HCT116 (cell line): ENCODE measurements at regions not wholly inside any gene's neighbourhood (a gene's known extent, or its start where the extent isn't known, plus 50 kb on each side); places are given as distances from the start of the nearest gene placed in this dataset.
"Not testable (repeated sequence)": the region's sequence is repeated elsewhere in the genome, so short reads cannot be mapped to it uniquely, and the experiment has no call there.

Experiments
- ATAC-seq: fragments of 200-7000 bp; cut with Tn5 transposase; 2 replicates; pipeline ENCODE4 v1.9.1; 2020; ENCODE audit warnings: mild to moderate bottlenecking, moderate library complexity
- BruUV-seq: library from RNA; stranded (reverse); fragments of 400-500 nt; replicated peaks from 2 replicates; lab custom pipeline; 2021; lab: Mats Ljungman, UMichigan
- CTCF ChIA-PET: fragments of 300-600 bp; sonication (Branson Sonifier 250); formaldehyde crosslinking; loops from one replicate; lab custom pipeline; 2021; ENCODE audit warnings: antibody characterized with exemption; lab: Charles Lee
- POLR2A ChIA-PET: fragments of 300-600, 350-600 bp; sonication (Branson Sonifier 250); formaldehyde crosslinking; loops from one replicate; lab custom pipeline; 2021; ENCODE audit warnings: antibody characterized with exemption; lab: Charles Lee
- RAD21 ChIA-PET, 2 experiments: fragments of 300-600 bp; sonication (Branson Sonifier 250); formaldehyde crosslinking; loops; one replicate each; lab custom pipeline; 2023; ENCODE audit warnings: low total read pairs in 2 of 2; ENCODE audit not compliant: uncharacterized antibody in 2 of 2, unreplicated experiment in 2 of 2, low non-redundant PET in 1 of 2; lab: Charles Lee
- DNase-seq: peaks from one replicate; pipeline ENCODE4 v3.0.0-alpha.2; 2010; ENCODE audit warnings: low read depth, low spot score
- H2AFZ ChIP-seq: fragments of 200-600 bp; shearing (Covaris generic), sonication (generic); 2 replicates; pipeline ENCODE4 v1.6.1; 2017; ENCODE audit warnings: low read depth, mixed run types, mixed read lengths, antibody characterized with exemption, low read length; ENCODE audit not compliant: poor library complexity, severe bottlenecking
- H3K27ac ChIP-seq: 2 replicates; pipeline ENCODE4 v1.5.1; 2012; ENCODE audit warnings: low read depth, low read length
- H3K27me3 ChIP-seq: fragments of 200-600 bp; sonication (generic); 2 replicates; pipeline ENCODE4 v1.6.1; 2016; ENCODE audit warnings: mixed run types, low read length, mixed read lengths; ENCODE audit not compliant: insufficient read depth
- H3K36me3 ChIP-seq, 2 experiments: fragments of 200-500 bp in 1 of 2; fragments of 200-600 bp in 1 of 2; sonication (Bioruptor generic) in 1 of 2; sonication (generic) in 1 of 2; 2 replicates each; pipeline versions ENCODE4 v1.5.1 to v1.6.1; 2014 to 2016; ENCODE audit warnings: low read length in 2 of 2, inconsistent platforms in 1 of 2, mixed read lengths in 1 of 2, mixed run types in 1 of 2; ENCODE audit not compliant: insufficient read depth in 2 of 2, control insufficient read depth in 1 of 2
- H3K4me1 ChIP-seq, 2 experiments: fragments of 200-600 bp in 1 of 2; sonication (generic) in 1 of 2; 2 replicates each; pipeline versions ENCODE4 v1.5.1 to v1.6.1; 2012 to 2017; ENCODE audit warnings: low read length in 2 of 2, inconsistent platforms in 1 of 2, mild to moderate bottlenecking in 1 of 2, mixed read lengths in 1 of 2, mixed run types in 1 of 2, moderate library complexity in 1 of 2; ENCODE audit not compliant: insufficient read depth in 2 of 2, control insufficient read depth in 1 of 2
- H3K4me2 ChIP-seq: fragments of 200-600 bp; sonication (generic); 2 replicates; pipeline ENCODE4 v1.6.1; 2017; ENCODE audit warnings: mixed run types, low read length, mixed read lengths
- H3K4me3 ChIP-seq, 2 experiments: fragments of 200-600 bp in 1 of 2; sonication (generic) in 1 of 2; replicated peaks in 1 of 2; 2 replicates each; pipeline ENCODE4 v1.5.1; 2011 to 2016; ENCODE audit warnings: low read length in 2 of 2, control low read depth in 1 of 2, low read depth in 1 of 2, mild to moderate bottlenecking in 1 of 2, mixed read lengths in 1 of 2, mixed run types in 1 of 2
- H3K79me2 ChIP-seq: fragments of 200-600 bp; sonication (generic); 2 replicates; pipeline ENCODE4 v1.6.1; 2017; ENCODE audit warnings: mild to moderate bottlenecking, mixed run types, low read length, moderate library complexity, mixed read lengths; ENCODE audit not compliant: insufficient read depth
- H3K9ac ChIP-seq: fragments of 200-600 bp; sonication (generic); 2 replicates; pipeline ENCODE4 v1.6.1; 2016; ENCODE audit warnings: low read length, mixed read lengths
- H3K9me2 ChIP-seq: fragments of 200-600 bp; sonication (generic), shearing (Covaris generic); 2 replicates; pipeline ENCODE4 v1.6.1; 2017; ENCODE audit warnings: mixed run types, mild to moderate bottlenecking, moderate library complexity; ENCODE audit not compliant: insufficient read depth
- H3K9me3 ChIP-seq, 2 experiments: fragments of 200-500 bp in 1 of 2; fragments of 200-600 bp in 1 of 2; sonication (Bioruptor generic) in 1 of 2; sonication (generic) in 1 of 2; 2 replicates each; pipeline ENCODE4 v1.6.1; 2014 to 2017; ENCODE audit warnings: low read length in 2 of 2, mixed read lengths in 2 of 2, inconsistent platforms in 1 of 2, low read depth in 1 of 2, mild to moderate bottlenecking in 1 of 2, mixed run types in 1 of 2, moderate library complexity in 1 of 2; ENCODE audit not compliant: control insufficient read depth in 1 of 2, insufficient read depth in 1 of 2
- H4K20me1 ChIP-seq: fragments of 200-600 bp; sonication (generic), shearing (Covaris generic); 2 replicates; pipeline ENCODE4 v1.6.1; 2017; ENCODE audit warnings: mixed run types, mild to moderate bottlenecking, moderate library complexity; ENCODE audit not compliant: insufficient read depth
- EZH2 ChIP-seq: fragments of 200-600 bp; sonication (generic); IDR thresholded peaks from 2 replicates; pipeline ENCODE4 v1.6.1; 2017; ENCODE audit warnings: antibody characterized with exemption, mixed run types
- SIN3A ChIP-seq: IDR thresholded peaks from 2 replicates; pipeline ENCODE4 v1.6.1; 2012; ENCODE audit warnings: low read depth
- SRF ChIP-seq: IDR thresholded peaks from 2 replicates; pipeline ENCODE4 v1.6.1; 2012; ENCODE audit warnings: low read depth
- TCF7L2 ChIP-seq: IDR thresholded peaks from 2 replicates; pipeline ENCODE4 v1.7.0; 2011; ENCODE audit warnings: borderline replicate concordance, inconsistent platforms; ENCODE audit not compliant: insufficient read depth, insufficient read length; ENCODE audit errors: extremely low read depth
- YY1 ChIP-seq: IDR thresholded peaks from 2 replicates; pipeline ENCODE4 v1.6.1; 2011; ENCODE audit warnings: low read length, low read depth, moderate library complexity, mild to moderate bottlenecking; ENCODE audit not compliant: insufficient replicate concordance; ENCODE audit errors: extremely low read depth
- ZFX ChIP-seq: fragments of 450-650 bp; IDR thresholded peaks from 2 replicates; pipeline ENCODE4 v1.6.1; 2017
- intact Hi-C: fragments of 100-400 bp; cut with micrococcal nuclease; formaldehyde crosslinking; loops from 2 replicates; pipeline ENCODE4 v1.10.0; 2022
- TF ChIP-seq, protein P1 (sequence below), 3 experiments: fragments of 200-600 bp in 1 of 3; sonication (generic) in 1 of 3; IDR thresholded peaks in 2 of 3; conservative IDR thresholded peaks in 1 of 3; 2 replicates each; pipeline ENCODE4 v1.5.1; 2012 to 2017; ENCODE audit warnings: low read depth in 2 of 3, low read length in 2 of 3, antibody characterized with exemption in 1 of 3, borderline replicate concordance in 1 of 3, control low read depth in 1 of 3, mild to moderate bottlenecking in 1 of 3, mixed read lengths in 1 of 3, mixed run types in 1 of 3, moderate library complexity in 1 of 3; ENCODE audit not compliant: insufficient read depth in 1 of 3
- TF ChIP-seq, protein P2 (sequence below): IDR thresholded peaks from 2 replicates; pipeline ENCODE4 v1.6.1; 2012

DNA sequence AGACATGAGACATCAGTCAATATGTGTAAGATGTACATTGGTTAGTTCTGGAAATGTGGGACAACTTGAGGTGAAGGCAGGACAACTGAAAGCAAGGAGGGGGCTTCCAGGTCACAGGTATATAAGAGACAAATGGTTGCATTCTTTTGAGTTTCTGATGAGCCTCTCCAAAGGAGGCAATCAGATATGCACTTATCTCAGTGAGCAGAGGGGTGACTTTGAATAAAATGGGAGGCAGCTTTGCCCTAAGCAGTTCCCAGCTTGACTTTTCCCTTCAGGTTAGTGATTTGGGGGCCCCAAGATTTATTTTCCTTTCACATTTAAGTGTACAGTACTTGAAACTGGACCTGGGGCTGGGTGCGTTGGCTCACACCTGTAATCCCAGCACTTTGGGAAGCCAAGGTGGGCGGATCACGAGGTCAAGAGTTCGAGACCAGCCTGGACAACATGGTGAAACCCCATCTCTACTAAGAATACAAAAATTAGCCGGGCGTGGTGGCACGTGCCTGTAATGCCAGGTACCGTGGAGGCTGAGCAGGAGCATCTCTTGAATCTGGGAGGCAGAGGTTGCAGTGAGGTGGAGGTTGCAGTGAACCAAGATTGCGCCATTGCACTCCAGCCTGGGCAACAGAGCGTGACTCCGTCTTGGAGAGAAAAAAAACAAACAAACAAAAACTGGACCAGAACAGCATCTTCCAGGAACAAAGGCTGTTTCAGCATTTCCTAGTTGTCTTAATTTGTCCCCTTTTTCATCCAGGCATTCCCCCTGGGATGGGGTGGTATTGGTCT lies 130.9 kb upstream of the ZNF746 start:
- H3K4me2 ChIP-seq, H3K27me3 ChIP-seq, ATAC-seq, H4K20me1 ChIP-seq, H3K4me3 ChIP-seq, DNase-seq, H3K9me2 ChIP-seq, H3K79me2 ChIP-seq, H3K9ac ChIP-seq, H3K4me1 ChIP-seq, BruUV-seq, H3K36me3 ChIP-seq, RAD21 ChIA-PET, H3K27ac ChIP-seq, CTCF ChIA-PET, POLR2A ChIA-PET, H2AFZ ChIP-seq, intact Hi-C loops, H3K9me3 ChIP-seq: not testable (repeated sequence)

DNA sequence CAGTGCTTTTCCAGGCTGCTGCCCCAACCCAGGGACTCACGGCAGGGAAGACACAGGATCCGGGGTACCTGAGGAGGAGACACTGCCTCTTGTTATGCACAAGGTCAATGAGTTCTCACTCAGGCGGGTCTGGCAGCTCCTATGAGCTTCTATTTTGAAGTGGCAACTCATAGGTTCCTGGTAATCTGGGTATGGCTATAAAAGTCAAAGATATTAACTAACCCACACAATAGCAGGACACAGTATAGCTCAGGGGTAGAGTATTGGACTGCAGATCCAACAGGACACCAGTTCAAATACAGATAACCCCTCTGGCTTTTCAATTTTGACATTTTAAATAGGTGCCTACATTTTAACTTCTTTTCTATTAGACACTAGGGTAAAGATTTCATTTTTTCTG lies 130.3 kb upstream of the ZNF746 start:
- Histone ChIP-seq H3K27ac (no peak overlapping the region), H3K9me2 (no peaks in the 10 kb centered on the region), H3K36me3 (no peaks in the 10 kb centered on the region), H3K9ac (no peak overlapping the region), H3K9me3 (no peaks in the 10 kb centered on the region), H3K4me1 (peaks cover 2 to 15% of the 10 kb centered on the region in 2 experiments; a peak in 3 of 4 replicates), H4K20me1 (no peaks in the 10 kb centered on the region), H3K4me2 (no peak overlapping the region), H3K27me3 (peaks cover 4% of the 10 kb centered on the region; the same call in 1 of the 2 replicates), H2AFZ (no peak overlapping the region), H3K79me2 (peaks cover 13% of the 10 kb centered on the region), H3K4me3 (no peak overlapping the region)
- ATAC-seq (no peak), DNase-seq (no peak)
- TF ChIP-seq, protein P1, sequence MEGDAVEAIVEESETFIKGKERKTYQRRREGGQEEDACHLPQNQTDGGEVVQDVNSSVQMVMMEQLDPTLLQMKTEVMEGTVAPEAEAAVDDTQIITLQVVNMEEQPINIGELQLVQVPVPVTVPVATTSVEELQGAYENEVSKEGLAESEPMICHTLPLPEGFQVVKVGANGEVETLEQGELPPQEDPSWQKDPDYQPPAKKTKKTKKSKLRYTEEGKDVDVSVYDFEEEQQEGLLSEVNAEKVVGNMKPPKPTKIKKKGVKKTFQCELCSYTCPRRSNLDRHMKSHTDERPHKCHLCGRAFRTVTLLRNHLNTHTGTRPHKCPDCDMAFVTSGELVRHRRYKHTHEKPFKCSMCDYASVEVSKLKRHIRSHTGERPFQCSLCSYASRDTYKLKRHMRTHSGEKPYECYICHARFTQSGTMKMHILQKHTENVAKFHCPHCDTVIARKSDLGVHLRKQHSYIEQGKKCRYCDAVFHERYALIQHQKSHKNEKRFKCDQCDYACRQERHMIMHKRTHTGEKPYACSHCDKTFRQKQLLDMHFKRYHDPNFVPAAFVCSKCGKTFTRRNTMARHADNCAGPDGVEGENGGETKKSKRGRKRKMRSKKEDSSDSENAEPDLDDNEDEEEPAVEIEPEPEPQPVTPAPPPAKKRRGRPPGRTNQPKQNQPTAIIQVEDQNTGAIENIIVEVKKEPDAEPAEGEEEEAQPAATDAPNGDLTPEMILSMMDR (IDR thresholded peaks at IDR 0.05 in 2 of 3, conservative IDR thresholded peaks at IDR 0.05 in 1 of 3; ENCODE audit: borderline replicate concordance in 1 of 3, insufficient read depth in 1 of 3, low read depth in 2 of 3, low read length in 2 of 3): no peak
- TF ChIP-seq YY1 (no peak), TCF7L2 (no peak), ZFX (no peak), SRF (no peak), SIN3A (no peak), EZH2 (no peak)
- TF ChIP-seq, protein P2, sequence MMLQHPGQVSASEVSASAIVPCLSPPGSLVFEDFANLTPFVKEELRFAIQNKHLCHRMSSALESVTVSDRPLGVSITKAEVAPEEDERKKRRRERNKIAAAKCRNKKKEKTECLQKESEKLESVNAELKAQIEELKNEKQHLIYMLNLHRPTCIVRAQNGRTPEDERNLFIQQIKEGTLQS: no peak
- no TSS peak for BruUV-seq
- intact Hi-C loops: no loop called here
- CTCF ChIA-PET: interaction anchor here (4.0 kb wide), 1 partner anchor 35 kb away, joined by 27 read pairs; no protein-coding TSS in a partner anchor
- POLR2A ChIA-PET: no interaction called here
- RAD21 ChIA-PET: no interaction called here
